ENCODE measurements at regions not wholly inside any gene's neighbourhood (a gene's known extent, or its start where the extent isn't known, plus 50 kb on each side); places are given as distances from the start of the nearest gene placed in this dataset.

GRCh38 chr20:8946036-8946940 is 122.6 kb upstream of the PLCB4 start (continued):
- TF ChIP-seq, protein P1, sequence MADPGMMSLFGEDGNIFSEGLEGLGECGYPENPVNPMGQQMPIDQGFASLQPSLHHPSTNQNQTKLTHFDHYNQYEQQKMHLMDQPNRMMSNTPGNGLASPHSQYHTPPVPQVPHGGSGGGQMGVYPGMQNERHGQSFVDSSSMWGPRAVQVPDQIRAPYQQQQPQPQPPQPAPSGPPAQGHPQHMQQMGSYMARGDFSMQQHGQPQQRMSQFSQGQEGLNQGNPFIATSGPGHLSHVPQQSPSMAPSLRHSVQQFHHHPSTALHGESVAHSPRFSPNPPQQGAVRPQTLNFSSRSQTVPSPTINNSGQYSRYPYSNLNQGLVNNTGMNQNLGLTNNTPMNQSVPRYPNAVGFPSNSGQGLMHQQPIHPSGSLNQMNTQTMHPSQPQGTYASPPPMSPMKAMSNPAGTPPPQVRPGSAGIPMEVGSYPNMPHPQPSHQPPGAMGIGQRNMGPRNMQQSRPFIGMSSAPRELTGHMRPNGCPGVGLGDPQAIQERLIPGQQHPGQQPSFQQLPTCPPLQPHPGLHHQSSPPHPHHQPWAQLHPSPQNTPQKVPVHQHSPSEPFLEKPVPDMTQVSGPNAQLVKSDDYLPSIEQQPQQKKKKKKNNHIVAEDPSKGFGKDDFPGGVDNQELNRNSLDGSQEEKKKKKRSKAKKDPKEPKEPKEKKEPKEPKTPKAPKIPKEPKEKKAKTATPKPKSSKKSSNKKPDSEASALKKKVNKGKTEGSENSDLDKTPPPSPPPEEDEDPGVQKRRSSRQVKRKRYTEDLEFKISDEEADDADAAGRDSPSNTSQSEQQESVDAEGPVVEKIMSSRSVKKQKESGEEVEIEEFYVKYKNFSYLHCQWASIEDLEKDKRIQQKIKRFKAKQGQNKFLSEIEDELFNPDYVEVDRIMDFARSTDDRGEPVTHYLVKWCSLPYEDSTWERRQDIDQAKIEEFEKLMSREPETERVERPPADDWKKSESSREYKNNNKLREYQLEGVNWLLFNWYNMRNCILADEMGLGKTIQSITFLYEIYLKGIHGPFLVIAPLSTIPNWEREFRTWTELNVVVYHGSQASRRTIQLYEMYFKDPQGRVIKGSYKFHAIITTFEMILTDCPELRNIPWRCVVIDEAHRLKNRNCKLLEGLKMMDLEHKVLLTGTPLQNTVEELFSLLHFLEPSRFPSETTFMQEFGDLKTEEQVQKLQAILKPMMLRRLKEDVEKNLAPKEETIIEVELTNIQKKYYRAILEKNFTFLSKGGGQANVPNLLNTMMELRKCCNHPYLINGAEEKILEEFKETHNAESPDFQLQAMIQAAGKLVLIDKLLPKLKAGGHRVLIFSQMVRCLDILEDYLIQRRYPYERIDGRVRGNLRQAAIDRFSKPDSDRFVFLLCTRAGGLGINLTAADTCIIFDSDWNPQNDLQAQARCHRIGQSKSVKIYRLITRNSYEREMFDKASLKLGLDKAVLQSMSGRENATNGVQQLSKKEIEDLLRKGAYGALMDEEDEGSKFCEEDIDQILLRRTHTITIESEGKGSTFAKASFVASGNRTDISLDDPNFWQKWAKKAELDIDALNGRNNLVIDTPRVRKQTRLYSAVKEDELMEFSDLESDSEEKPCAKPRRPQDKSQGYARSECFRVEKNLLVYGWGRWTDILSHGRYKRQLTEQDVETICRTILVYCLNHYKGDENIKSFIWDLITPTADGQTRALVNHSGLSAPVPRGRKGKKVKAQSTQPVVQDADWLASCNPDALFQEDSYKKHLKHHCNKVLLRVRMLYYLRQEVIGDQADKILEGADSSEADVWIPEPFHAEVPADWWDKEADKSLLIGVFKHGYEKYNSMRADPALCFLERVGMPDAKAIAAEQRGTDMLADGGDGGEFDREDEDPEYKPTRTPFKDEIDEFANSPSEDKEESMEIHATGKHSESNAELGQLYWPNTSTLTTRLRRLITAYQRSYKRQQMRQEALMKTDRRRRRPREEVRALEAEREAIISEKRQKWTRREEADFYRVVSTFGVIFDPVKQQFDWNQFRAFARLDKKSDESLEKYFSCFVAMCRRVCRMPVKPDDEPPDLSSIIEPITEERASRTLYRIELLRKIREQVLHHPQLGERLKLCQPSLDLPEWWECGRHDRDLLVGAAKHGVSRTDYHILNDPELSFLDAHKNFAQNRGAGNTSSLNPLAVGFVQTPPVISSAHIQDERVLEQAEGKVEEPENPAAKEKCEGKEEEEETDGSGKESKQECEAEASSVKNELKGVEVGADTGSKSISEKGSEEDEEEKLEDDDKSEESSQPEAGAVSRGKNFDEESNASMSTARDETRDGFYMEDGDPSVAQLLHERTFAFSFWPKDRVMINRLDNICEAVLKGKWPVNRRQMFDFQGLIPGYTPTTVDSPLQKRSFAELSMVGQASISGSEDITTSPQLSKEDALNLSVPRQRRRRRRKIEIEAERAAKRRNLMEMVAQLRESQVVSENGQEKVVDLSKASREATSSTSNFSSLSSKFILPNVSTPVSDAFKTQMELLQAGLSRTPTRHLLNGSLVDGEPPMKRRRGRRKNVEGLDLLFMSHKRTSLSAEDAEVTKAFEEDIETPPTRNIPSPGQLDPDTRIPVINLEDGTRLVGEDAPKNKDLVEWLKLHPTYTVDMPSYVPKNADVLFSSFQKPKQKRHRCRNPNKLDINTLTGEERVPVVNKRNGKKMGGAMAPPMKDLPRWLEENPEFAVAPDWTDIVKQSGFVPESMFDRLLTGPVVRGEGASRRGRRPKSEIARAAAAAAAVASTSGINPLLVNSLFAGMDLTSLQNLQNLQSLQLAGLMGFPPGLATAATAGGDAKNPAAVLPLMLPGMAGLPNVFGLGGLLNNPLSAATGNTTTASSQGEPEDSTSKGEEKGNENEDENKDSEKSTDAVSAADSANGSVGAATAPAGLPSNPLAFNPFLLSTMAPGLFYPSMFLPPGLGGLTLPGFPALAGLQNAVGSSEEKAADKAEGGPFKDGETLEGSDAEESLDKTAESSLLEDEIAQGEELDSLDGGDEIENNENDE (IDR thresholded peaks at IDR 0.05; ENCODE audit: insufficient replicate concordance, low read length): no peak
- TF ChIP-seq E2F6 (IDR thresholded peaks at IDR 0.05): no peak
- no peak for TF ChIP-seq SIRT6 (IDR thresholded peaks at IDR 0.05; ENCODE audit: low read length)
- TF ChIP-seq ZNF274 (IDR thresholded peaks at IDR 0.05; ENCODE audit: borderline replicate concordance, extremely low read depth, low read length): no peak
- TF ChIP-seq, protein P2, sequence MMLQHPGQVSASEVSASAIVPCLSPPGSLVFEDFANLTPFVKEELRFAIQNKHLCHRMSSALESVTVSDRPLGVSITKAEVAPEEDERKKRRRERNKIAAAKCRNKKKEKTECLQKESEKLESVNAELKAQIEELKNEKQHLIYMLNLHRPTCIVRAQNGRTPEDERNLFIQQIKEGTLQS (IDR thresholded peaks at IDR 0.05; ENCODE audit: insufficient read depth, low read depth, low read length): no peak
- no peak for TF ChIP-seq RBBP5 (IDR thresholded peaks at IDR 0.05; ENCODE audit: borderline replicate concordance, low read depth, low read length)
